GM19463 (cell line): ENCODE measurements at regions not wholly inside any gene's neighbourhood (a gene's known extent, or its start where the extent isn't known, plus 50 kb on each side); places are given as distances from the start of the nearest gene placed in this dataset.
"Not testable (repeated sequence)": the region's sequence is repeated elsewhere in the genome, so short reads cannot be mapped to it uniquely, and the experiment has no call there.

Experiments
- ATAC-seq: cut with Tn5 transposase; IDR thresholded peaks from one replicate; pipeline ENCODE4 v1.9.1; 2021; ENCODE audit warnings: mild to moderate bottlenecking, moderate library complexity; ENCODE audit not compliant: unreplicated experiment

DNA sequence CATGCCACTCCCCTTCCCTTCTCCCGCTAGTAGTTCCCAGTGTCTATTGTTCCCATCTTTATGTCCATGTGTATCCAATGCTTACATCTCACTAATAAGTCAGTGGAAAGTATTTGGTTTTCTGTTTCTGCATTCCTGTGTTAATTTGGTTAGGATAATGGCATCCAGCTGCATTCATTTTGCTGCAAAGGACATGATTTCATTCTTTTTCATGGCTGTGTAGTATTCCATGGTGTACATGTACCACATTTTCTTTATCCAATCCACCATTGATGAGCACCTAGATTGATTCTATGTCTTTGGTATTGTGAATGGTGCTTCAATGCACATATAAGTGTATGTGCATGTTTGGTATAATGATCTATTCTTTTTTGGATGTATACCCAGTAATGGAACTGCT lies 502.5 kb upstream of the MAP2 start:
- not testable (repeated sequence) for ATAC-seq

DNA sequence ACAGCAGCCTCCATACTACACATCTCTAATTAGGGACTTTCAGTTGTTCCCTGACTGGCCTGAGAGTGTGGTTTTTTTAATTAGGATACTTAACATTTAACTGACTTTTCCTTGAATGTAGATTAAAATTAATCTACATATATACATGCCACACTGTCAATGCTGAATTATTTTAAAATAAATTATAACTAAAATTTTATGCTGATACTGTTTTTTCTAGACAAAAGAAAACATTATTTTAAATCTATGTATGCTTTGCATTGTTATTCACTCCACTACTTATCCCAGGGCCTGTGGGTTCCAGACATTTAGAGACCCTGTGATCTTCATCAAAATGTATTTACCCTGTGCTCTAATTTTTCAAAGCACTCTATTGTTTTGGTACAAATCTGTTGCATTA lies 496.0 kb upstream of the MAP2 start:
- ATAC-seq: no peak

DNA sequence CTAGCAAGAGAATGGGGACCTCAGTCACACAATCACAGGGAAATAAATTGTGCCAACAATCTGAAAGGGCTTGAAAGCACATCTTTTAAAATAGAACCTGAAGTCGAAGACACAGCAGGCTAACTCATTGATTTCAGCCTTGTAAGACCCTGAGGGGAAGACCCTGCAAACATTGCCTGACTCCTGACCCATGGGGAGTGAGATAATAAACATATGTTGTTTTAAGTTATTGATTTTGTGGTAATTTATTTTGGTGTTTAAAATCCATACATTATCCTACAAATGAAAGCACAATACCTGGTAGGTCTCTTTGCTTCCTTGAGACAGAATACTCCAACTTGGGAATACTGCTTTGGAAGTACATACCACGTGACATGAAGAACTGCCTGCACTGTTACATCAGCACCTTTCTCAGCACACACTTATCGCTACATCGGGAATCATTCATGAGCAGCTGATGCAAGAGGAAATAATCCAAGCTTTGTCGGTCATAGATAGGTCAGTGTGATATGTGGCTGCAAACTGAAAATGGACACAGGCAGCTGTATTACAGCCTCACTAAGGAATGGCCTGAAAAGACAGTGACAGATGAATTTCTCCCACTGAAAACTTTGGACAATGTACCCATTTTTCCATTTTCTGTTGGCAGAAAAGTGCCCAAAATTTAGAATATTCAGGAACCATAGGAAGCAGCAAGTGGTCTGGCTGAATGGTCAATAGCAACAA lies 494.5 kb upstream of the MAP2 start:
- no peak for ATAC-seq

DNA sequence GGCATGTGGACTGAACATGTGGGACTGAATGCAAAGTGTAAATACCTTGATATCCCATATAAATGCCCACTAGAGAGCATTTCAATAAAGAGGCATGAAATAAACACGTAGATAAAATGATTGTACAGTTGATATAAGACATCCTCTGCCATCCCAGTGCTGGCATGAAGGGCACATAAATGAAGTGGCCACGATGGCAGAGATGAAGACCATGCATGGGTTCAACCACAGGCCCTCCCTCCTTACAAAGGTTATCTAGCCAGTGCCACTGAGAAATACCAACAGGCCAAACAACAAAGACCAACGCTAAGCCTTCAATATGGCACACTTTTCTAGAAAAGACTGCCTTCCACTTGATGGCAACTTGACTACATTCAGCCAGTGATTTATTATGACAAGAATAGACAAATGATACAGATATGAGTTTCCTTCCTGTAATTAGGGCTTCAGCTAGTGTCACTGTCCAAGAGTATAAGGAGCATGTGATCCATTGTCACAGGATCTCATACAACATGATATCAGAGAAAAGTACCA lies 493.9 kb upstream of the MAP2 start:
- ATAC-seq: no peak

DNA sequence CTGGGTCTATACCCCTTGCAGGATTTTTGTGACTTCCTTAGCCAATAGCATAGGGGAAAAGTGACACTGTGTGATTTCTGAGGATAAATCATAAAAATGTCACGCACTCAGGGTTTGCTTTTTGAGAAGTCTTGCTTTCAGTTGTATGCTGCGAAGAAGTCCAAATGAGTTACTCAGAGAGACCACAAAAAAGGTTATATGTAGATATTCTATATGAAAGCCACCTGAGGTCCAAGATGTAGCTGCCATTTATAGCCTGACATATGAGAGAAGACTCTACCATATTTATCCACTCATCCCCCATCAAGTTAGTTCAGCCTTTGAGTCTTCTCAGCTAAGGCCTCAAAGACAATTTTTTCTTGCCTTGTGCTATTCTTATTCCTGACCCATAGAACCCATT lies 488.3 kb upstream of the MAP2 start:
- ATAC-seq: no peak

DNA sequence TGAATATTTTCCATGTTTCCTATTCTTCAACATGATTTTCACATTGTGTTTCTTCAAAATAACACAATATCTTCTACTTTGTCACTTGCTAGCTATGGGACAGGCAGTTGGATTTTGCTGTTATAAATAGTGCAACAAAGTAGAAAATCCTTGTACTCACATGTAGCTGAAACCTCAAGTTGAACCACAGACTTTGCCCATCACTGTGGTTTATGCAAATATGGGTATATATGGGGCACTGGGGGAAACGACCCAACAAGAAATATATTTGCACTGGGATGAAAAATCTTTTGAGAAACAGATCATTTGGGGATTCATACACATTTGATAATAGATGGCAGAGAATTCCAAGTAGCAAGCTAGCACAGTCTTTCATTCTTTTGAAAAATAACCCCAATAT lies 486.3 kb upstream of the MAP2 start:
- ATAC-seq: no peak

DNA sequence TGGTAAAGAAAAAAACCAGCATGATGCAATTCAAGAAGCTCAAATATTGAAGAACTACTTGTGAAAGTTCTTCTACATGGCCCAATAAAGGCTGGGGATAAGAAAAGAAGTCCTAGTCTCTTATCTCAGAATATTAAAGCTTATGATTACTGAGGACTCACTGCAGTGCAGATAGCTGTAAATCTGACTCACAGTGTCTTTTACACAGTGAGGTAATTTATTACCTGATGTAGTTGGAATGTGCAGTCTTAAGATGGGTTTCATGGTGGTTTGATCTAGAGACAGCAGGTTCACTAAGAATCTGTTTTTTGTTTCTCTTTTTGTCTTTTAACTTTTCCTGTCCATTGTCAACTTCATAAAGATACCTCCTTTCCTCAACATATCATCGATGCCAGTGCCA lies 484.0 kb upstream of the MAP2 start:
- ATAC-seq: no peak

DNA sequence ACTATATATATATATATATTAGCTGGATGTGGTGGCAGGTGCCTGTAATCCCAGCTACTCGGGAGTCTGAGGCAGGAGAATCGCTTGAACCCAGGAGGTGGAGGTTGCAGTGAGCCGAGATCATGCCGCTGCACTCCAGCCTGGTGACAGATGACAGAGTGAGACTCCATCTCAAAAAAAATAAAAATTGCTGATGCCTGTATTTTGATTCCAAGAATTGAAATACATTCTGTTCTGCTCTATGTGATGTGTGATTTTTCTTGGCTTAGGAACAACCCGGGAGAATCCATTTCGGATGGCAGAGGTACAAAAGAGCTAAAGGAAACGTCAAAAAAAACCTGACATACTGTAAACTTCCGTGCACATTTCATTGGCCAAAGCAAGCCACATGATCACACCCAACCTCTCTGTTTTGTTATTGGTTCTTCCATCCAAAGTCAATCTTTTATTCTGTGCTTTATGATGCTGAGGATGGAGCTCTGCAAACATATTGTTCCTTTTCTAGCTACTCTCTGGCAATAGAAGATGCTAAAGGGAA lies 478.1 kb upstream of the MAP2 start:
- no peak for ATAC-seq

DNA sequence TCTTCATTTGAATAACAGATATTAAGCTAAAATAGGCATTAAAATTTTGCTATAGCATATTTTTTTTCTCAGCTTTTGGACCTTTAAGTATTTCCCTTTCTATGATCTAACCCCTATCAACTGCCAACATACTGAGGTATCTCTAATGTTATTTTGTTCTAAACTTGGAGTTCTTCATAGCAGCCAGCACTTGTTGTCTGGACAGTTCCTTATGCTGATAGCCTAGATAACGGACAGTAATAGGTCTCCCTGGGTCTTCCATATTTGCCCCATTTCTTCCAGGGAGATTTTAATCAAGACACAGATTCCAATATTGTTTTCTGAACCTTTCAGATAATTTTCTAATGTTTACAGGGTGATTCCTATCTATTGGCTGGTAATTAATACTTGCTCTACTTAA lies 475.8 kb upstream of the MAP2 start:
- no peak for ATAC-seq

DNA sequence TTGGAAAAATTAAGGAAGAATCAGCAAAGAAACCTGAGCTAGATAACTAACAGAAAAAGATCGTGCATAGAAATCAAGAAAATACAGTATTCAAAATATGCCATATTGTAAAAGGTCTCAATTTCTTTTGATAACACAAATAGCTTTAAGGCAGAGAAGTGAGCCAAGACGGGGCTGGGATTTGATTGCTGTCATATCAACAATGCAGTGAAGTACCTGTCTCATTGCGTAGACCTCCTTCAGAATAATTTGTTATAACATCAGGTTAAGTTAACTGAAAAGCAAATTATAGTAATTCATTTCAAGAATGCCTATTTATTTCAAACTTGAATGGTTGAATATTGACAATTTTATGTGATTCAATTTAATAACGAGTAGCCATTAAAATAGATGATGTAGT lies 453.8 kb upstream of the MAP2 start:
- ATAC-seq: no peak

DNA sequence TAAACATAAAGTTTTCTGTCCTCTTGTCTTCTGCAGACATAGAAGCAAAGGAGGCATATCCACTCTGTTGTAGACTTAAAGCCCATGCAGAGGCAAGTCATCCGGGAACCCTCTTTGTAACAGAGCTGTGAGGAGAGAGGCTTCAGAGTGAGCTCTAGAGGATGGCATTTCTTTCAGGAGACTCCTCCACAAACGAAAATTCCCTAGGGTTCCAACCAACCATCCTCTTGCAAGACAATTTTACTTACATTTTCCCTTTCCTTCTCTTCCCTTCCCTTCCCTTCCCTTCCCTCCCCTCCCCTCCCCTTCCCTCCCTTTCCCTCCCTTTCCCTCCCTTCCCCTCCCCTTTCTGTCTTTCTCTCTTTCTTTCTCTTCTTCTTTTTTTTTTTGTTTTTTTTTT lies 446.3 kb upstream of the MAP2 start:
- no peak for ATAC-seq

DNA sequence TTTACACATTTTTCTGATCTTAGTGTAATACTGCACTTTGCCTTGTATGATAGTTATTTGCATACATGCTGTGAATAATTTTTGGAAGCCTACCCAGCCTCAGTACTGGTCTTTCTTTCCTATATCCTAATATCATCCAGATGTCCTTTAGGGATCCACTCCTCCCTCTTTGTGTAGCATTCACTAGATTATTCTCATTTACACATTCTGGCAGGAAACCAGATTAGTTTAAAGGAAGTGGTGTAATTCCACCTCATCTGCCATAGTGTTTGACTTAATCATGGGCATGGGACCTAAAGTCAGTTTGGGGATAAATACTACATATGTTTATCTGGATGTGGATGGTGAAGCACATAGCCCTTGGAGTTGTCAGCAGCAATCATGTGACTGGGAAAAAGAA lies 444.9 kb upstream of the MAP2 start:
- ATAC-seq: no peak

DNA sequence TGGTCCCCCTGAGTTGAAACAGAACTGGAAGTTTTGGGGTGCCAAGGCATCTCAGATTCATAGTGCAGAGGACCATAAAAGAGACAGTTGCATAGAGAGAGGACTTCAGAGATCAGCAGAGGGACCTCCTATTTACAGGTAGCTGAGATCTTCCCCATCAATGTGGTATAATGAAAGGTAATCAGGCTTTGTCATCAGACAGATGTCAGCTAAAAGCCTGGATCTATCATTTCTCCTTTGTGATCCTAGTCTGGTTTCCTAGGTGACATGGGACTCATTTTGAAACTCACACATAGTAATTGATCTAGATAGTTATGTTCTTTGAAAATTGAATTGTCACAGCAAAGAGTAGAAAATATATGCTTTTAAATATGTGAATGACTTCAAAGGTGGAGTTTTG lies 443.5 kb upstream of the MAP2 start:
- ATAC-seq: no peak

DNA sequence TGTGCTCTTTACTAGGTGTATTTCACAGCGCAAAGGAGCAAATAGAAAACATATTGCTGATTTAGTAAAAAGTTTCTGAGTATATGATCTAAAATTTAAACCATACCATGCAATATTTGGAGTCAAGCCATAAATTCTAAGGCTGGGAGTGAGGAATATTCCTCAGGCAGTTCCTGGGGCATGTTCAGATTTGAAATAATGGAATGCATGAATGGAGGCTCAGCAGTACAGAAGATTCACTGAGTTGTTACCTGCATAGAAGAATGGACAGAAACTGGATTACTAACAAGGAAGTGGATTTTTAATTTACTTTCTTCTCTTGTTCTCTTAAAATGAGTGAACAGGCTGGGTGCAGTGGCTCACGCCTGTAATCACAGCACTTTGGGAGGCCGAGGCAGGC lies 441.0 kb upstream of the MAP2 start:
- no peak for ATAC-seq

DNA sequence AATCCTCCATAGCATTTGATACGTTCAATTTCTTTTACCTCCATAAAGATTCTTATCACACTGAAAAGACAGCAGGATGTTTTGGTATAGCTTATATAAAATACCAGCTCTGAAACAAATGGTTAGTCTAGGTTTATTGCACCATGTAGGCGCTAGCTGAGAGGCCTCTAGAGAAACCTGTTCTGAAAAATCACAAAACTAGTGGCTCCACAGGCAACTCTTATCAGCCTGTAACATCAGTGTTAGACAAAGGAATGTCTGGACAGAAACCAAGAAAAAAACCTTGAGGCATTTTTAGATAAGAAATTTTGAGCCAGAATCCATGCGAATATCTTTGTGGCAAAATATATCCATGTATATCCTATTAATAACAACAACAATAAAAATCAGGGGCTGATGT lies 440.4 kb upstream of the MAP2 start:
- no peak for ATAC-seq

DNA sequence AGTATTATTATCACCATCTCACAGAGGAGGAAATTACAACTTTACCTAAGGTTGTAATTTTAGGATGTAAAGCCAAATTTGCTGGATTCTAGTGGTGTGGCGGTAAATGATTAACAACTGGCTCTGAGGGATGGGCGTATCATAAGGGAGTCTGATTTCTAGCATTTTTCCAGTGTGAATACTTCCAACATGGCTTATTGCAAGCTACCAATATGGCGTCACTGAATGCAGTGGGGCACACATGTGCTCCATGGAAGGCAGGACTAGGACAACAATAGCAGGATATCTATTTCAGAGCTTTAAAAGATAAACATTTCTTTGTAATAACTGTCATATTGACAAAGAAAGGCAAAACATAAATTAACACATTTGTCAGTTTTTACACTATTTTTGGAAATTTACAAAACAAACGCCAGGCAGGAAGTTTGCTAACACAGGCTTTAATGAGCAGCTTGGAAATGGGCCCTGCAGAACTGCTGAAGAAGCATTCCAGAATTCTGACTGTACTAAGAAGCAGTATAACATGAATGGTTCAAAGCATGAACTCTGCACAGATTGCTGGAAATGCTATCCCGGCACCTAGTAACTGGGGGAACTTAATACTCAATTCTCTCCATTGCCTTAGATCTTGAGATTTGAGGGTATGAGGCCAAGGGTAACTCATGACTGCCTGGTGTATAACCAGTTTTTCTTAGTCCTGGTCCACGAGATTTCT lies 439.3 kb upstream of the MAP2 start:
- no peak for ATAC-seq

DNA sequence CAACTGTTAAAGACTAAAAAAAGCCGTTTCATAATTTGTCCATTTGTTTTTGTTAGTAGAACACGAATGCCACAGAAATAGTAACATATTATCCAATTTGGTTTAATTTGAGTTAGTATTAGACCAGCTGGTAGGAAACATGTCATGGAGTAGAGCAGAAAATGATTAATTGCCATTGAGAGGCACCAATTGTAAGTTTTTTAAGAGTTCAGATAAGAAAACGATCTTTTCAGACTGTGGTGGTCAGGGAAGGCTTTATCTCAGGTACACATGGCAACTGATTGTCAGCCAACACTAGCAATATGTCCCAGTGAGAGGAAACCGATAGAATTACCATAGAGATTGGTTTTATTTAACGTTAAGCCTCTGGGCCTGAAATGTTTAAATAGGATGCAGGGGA lies 438.2 kb upstream of the MAP2 start:
- ATAC-seq: no peak

DNA sequence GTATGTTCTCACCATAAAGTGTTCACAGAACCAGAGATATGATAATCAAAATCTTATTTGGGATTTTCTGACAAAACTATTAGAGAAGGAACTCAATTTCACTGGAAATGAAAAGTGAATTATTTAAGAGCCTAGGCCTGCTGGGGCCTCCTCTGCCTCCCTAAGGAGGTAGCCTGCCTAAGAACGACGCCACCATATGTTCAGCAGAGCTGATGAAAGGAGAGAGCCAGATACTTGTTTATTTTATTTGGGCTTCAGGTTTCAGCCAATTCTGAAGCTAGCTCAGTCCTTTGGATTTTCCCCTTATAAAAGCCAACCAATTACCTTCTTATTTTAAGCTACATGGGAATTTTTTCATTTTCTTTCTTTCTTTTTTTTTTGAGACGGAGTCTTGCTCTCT lies 433.1 kb upstream of the MAP2 start:
- no peak for ATAC-seq

DNA sequence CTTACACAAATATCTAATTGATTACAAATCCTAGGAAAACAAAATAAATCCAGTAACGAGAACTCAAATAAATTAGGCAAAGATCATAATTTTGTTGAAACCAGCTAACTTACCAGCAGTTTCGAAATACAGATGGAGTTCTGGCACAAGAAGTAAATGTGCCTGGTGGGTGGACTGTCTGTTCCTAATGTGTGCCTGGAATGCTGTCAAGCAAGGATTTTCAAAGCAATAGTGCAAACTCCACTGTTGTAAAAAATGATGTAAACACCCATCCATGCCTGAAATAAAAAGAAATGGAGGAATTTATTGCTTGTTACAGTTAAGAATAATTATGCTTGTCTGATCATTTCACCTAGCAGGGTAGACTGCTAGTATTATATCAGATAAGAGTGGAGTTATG lies 423.9 kb upstream of the MAP2 start:
- no peak for ATAC-seq

DNA sequence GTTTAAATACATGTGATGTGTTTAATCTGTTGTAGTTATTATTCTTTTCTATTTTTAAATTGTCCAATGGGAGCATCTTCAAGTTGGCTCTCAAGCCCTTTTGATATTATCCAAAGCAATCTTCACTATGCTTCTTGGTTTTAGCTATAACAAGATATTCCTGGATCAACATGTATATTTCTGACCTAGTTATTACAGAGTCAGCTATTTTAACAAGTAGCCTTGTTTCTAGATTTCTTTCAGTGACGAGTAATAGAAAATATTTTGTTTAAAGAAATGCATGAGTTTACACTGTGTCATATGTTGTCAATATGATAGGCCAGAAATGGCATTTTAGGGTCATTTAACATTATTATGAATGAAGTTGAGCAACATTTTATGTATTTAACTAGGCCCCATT lies 421.8 kb upstream of the MAP2 start:
- no peak for ATAC-seq

DNA sequence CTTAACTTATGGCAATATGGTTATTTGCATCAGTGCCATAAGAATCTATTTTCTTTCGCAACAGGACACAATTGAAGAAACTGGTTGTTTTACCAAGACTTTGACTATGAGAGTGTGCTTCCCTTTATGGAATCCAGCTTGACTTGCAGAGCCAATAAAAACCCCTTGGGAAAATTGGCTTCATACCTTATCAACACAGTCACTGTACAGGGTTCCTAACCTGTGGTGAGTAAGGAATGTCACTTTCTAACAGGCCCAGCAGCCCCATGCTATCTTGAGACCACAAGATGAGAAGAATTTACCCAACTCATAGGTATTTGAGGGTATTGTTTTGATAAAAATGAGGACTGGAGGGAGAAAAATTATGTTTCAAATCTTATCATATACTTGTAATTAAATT lies 418.5 kb upstream of the MAP2 start:
- no peak for ATAC-seq

DNA sequence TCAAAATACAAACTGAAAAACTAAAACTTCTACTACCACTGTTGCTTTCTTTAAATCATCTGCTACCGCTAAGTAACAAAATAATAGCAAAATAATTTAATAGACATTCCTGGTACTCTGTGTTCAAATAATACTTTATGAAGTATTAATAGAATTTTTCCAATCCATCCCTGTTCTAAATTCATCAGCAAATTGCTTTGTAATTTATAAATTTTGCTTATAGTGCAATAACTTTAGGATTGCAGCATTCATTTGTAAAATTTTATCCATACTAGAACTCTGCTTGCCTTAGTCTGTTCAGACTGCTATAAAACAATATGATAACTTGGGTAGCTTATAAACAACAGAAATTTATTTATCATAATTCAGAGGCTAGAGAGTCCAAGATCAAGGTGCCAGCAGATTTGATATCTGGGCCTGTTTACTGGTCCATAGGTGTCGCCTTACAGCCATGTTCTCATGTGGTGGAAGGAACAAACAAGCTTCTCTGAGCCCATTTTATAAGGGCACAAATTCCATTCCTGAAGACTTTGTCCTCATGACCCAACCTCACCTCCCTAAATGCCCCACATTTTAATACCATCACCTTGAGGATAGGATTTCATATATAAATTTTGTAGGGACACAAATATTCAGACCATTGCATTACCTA lies 415.1 kb upstream of the MAP2 start:
- ATAC-seq: no peak
